A673 (cell line): ENCODE measurements at regions not wholly inside any gene's neighbourhood (a gene's known extent, or its start where the extent isn't known, plus 50 kb on each side); places are given as distances from the start of the nearest gene placed in this dataset.

Source experiments
- EZH2 ChIP-seq: fragments of 200-600 bp; sonication (generic); IDR thresholded peaks from 2 replicates; pipeline ENCODE4 v1.6.1; 2017; ENCODE audit warnings: borderline replicate concordance, low read depth, mild to moderate bottlenecking, mixed read lengths, antibody characterized with exemption, low read length; ENCODE audit not compliant: poor library complexity, severe bottlenecking
- TF ChIP-seq, protein P1 (sequence below): fragments of 300-800, 200-600 bp; sonication (generic); conservative IDR thresholded peaks from 2 replicates; pipeline ENCODE4 v1.5.1; 2017; ENCODE audit warnings: low read depth, mild to moderate bottlenecking, antibody characterized with exemption, low read length, moderate library complexity, mixed read lengths

DNA sequence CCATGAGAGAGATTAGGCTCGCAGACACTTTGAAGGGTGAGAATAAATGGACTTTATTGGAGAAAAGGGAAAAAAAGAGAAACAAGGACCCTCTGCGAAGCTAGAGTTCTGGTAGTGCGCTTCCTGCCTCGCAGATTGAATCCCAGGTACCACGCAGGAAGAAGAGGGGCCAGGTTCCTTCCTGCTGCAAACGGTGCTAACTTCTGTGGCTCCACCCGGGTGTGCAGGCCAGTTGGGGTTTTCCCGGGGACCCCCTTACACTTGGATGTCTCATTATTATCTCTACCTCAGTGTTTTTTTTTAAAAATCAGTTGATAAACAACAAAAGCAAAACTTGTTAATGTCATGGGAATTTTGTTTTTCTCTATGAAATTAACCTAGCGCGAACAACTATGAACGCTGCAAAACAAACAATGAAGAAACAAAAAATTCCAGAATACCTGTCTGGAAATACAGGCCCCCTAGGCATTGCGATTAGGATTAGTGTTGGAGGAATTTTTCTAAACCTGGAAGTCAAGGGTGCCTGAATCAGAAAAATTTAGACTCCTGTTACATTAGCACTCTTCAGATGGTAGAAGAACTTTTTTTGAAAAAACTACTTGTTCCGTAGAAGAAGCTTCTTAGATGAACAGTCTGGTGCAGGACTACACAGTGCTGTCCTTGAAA is 414.5 kb downstream of the MAN2A1 start:
- TF ChIP-seq, protein P1, sequence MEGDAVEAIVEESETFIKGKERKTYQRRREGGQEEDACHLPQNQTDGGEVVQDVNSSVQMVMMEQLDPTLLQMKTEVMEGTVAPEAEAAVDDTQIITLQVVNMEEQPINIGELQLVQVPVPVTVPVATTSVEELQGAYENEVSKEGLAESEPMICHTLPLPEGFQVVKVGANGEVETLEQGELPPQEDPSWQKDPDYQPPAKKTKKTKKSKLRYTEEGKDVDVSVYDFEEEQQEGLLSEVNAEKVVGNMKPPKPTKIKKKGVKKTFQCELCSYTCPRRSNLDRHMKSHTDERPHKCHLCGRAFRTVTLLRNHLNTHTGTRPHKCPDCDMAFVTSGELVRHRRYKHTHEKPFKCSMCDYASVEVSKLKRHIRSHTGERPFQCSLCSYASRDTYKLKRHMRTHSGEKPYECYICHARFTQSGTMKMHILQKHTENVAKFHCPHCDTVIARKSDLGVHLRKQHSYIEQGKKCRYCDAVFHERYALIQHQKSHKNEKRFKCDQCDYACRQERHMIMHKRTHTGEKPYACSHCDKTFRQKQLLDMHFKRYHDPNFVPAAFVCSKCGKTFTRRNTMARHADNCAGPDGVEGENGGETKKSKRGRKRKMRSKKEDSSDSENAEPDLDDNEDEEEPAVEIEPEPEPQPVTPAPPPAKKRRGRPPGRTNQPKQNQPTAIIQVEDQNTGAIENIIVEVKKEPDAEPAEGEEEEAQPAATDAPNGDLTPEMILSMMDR, result no peak
- no peak for TF ChIP-seq EZH2
